Activated CD4-positive, alpha-beta T cell treated with anti-CD3 and anti-CD28 coated beads, Interleukin-2, Interleukin-6, amounts not matched to agents 100 ng/mL and 50 ng/mL, durations not matched to agents 16 hours and 8 hours (primary cell): ENCODE measurements at regions not wholly inside any gene's neighbourhood (a gene's known extent, or its start where the extent isn't known, plus 50 kb on each side); places are given as distances from the start of the nearest gene placed in this dataset.
"Not testable (repeated sequence)": the region's sequence is repeated elsewhere in the genome, so short reads cannot be mapped to it uniquely, and the experiment has no call there.

Experiments
- DNase-seq: peaks from one replicate; pipeline ENCODE4 v3.0.0-alpha.2; 2020

DNA sequence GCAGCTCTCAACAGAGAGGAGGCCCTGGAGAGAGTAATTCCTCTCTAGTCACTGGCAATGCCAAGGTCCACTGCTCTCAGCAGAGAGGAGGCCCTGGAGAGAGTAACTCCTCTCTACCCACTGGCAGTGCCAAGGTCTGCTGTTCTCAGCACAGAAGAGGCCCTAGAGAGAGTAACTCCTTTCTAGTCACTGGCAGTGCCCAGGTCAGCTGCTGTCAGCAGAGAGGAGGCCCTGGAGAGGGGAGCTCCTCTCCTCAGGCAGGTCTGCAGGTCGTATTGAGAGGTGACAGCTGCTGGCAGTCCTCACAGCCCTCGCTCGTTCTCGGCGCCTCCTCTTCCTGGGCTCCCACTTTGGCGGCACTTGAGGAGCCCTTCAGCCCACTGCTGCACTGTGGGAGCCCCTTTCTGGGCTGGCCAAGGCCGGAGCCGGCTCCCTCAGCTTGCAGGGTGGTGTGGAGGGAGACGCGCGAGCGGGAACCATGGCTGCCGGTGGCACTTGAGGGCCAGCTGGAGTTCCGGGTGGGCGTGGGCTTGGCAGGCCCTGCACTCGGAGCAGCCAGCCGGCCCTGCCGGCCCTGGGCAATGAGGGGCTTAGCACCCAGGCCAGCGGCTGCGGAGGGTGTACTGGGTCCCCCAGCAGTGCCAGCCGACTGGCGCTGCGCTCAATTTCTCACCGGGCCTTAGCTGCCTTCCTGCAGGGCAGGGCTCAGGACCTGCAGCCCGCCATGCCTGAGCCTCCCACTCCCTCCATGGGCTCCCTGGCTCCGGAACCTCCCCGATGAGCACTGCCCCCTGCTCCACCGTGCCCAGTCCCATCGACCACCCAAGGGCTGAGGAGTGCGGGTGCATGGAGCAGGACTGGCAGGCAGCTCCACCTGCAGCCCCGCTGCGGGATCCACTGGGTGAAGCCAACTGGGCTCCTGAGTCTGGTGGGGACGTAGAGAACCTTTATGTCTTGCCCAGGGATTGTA is 642.9 kb downstream of the PRR16 start:
- DNase-seq: not testable (repeated sequence)

DNA sequence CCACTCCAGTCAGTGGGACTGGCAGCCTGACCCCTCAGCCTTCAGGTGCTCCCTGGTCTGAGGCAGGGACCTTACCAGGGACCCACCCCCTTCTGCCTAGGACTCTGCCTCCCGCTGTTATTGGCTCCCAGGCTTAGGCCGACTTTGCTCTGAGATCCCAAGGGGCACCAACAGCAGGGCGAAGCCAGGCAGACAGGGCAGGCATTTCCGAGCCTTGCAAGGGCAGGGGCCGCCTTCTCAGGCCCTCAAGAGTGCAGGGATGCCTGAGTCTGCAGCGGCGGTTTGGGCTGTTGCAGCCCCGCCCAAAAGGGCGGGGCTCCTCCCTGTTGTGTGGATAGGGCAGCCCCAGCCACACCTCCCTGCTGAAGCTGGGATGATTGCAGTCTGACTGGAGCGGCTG is 644.6 kb downstream of the PRR16 start:
- DNase-seq: no peak

DNA sequence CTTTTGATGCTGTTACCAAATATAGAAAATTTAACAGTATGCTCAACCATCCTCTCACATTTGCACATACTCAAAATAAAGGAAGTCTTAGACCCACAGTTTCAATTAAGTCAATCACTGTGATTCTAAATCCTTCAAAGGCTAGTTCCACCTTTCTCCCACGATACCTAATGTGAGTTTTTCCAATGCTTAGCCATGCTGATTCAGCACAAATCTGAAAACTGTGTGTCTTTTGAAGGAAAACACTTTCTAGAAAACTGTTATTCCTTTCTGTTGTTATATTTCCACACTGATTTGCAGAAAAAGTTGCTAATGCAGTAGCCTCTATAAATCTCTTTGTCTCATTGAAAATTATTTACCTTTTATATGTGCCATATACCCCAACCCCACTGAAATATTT is 645.7 kb downstream of the PRR16 start:
- DNase-seq: no peak

GRCh38 chr5:121121786-121122185 is 657.7 kb downstream of the PRR16 start:
- no peak for DNase-seq

GRCh38 chr5:121138495-121138907 is 674.4 kb downstream of the PRR16 start:
- DNase-seq: no peak

GRCh38 chr5:121138952-121139351 is 674.9 kb downstream of the PRR16 start:
- DNase-seq: no peak

DNA sequence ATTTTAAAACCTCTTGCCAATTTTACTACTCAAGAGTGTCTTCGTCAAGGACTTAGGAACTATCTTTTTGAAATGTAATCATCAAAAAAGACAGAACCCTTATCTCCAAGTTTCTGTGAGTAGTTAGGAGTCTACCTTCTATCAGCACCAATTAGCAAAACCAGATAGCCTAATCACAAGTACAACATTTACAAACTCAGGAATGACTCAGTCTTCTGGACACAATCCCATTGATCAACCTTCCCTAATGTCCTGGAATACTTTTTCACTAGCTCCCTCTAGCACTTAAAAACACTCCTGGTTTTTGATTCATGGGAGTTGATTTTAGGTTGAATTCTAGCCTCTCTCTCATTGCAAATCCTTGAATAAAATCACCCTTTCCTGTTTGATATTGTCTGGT is 680.7 kb downstream of the PRR16 start:
- DNase-seq: no peak

DNA sequence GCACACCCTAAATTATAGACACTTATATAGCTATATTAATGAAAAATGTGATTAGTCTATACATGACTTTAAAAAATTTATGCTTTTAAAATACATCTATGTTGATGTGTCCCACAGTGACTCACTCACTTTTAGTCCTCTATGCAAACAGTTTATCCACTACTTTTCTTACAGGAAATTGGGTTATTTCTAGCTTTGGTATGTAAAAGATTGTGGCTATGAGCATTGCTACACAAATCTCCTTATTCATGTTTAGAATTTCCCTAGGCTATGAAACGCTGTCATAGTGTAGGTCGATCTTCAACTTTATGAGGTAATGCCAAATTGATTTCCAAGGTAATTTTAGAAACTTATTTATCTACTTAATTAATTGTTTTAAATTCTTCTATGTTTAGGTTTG is 687.4 kb downstream of the PRR16 start:
- DNase-seq: no peak

DNA sequence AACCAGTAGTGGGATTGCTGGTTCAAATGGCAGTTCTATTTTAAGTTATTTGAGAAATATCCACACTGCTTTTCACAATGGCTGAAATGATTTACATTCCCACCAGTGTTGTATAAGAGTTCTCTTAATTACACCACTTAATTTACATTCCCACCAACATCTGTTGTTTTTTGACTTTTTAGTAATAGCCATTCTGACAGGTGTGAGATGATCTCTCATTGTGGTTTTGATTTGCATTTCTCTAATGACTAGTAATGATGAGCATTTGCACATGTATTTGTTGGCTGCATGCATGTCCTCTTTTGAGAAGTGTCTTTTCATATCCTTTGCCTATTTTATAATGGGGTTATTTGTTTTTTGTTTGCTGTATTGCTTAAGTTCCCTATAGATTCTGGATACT is 688.3 kb downstream of the PRR16 start:
- DNase-seq: no peak

DNA sequence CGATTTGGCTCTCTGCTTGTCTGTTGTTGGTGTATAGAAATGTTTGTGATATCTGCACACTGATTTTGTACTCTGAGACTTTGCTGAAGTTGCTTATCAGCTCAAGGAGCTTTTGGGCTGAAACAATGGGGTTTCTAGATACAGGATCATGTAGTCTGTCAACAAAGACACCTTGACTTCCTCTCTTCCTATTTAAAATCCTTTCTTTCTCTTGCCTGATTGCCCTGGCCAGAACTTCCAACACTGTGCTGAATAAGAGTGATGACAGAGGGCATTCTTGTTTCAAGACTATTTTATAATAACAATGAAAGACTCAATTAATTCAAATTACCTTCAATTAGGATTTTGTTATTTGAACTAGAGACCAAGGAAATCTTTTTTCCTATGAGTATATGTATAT is 692.5 kb downstream of the PRR16 start:
- DNase-seq: no peak

DNA sequence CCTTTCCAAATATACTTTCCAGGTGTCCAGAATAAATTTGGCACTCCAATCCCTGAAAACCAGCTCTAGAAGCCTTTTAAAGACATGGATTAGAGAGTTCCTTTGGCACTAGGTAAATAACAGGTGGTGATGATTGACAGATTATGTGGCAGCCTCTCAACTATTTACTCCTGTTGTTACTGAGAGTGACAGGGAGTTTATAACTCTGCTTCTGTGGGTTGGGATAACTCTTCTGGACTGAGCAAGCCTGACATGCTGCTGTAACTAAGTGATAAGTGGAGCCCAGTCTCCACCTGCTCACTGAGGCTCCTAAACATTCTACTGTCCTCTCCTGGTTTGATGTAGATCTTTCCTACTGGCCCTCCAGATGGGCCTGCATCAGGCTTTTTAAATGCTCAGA is 693.2 kb upstream of the FTMT start:
- no peak for DNase-seq

DNA sequence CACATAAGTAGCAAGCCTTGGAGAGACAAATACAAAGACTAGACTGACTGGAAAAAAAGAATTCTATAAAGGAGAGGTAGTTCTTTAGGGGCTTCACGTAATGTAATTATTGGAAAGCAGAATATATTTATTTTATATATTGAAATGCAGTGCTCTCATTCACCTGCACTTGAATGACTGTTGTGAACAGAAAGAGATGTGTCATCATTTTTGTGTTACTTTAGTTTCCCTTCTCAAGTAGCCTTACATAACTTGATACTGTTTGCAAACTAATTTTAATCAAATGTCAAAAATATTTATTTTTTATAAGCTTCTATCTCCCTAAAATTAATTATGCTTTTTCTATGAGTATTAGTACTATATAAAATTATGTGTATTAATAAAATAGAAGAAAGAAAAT is 691.1 kb upstream of the FTMT start:
- no peak for DNase-seq

DNA sequence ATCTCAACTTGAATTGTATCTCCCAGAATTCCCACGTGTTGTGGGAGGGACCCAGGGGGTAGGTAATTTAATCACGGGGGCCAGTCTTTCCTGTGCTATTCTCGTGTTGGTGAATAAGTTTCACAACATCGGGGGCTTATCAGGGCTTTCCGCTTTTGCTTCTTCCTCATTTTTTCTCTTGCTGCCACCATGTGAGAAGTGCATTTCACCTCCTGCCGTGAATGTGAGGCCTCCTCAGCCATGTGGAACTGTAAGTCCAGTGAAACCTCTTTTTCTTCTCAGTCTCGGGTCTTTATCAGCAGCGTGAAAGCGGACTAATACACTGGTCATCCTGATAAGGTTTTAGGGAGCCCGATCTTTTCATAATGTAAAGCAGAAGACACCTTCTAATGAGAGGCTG is 687.0 kb upstream of the FTMT start:
- no peak for DNase-seq

DNA sequence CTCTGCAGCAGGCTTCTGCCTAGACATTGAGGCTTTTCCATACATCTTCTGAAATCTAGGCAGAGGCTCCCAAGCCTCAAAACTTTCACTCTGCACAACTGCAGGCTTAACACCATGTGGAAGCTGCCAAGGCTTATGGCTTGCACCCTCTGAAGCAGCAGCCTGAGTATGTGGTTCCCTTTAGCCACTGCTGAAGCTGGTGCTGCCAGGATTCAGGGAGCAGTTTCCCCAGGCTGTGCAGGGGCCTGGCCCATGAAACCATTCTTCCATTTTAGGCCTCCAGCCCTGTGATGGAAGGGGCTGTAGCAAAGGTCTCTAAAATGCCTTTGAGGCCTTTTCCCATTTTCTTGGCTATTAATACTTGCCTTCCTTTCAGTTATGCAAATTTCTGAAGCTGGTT is 680.3 kb upstream of the FTMT start:
- no peak for DNase-seq

DNA sequence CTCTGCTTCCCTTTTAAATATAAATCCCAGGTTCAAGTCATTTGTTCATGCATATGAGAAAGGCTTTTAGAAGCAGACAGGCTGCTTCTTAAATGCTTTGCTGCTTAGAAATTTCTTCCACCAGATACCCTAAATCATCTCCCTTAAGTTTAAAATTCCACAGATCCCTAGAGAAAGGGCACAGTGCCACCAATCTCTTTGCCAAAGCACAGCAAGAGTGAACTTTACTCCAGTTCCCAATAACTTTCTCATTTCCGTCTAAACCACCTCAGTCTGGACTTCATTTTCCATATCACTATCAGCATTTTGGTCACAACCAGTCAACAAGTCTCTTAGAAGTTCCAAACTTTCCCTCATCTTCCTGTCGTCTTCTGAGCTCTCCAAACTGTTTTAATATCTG is 679.8 kb upstream of the FTMT start:
- DNase-seq: no peak

DNA sequence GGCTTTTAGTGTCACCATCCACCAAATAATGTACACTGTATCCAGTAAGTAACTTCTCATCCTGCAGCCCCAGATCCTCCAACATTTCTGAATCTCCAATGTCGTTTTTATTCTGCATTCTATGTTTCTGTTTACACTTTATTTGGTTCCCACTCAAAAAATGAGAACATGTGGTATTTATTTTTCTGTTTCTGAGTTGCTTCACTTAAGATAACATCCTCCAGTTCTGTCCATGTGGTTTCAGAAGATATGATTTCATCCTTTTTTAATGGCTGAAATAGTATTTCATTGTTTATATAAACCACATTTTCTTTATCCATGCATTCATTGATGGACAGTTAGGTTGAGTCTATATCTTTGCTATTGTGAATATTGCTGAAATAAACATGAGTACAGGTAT is 677.3 kb upstream of the FTMT start:
- DNase-seq: no peak

DNA sequence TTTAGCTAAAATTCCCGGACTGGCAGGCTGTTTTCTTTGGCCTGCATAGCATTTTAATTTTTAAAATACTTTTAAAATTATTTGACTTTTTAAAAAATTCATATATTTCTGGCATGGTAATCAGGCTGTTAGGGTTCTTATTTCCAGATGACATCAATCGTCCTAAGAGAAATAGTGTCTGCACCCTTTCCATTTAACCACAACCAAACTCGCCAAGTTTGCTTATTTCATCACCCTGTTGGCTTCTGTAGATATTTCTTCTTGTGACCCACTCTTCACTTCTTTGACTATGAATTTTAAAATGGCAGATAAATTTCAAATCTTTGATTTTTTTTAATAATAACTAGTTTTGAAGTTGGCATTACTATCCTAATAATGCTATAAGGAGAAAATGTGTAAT is 675.7 kb upstream of the FTMT start:
- DNase-seq: no peak

DNA sequence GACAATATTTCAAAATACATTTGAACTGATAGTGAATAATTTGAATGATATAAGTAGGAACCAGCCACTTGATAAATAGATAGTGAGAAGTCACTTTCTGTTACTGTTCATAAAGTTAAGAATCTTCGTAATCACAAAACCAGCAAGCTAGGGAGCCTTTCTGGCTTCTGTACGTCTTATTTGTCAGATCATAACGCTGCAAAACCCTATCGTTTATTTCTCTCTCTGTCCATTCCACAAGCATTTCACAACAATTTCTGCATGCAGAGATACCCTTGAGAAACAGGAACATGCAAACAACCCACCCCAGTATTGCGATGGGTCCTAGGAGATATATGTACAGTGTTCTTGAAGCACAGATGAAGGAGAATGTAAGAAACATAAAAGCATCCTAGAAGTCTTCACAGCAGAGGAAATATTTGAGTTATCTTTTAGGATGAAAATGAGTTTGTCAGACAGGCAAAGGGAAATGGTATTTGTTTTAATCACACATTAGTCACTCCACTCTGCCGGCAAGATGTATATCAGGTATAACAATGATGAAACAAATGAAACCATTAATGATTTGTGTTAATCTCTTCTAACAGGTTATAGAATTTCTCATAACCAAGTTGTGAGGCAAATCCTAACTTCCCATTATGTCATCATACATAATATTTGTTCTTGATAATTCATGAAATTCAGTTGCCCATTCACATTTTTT is 668.7 kb upstream of the FTMT start:
- no peak for DNase-seq

DNA sequence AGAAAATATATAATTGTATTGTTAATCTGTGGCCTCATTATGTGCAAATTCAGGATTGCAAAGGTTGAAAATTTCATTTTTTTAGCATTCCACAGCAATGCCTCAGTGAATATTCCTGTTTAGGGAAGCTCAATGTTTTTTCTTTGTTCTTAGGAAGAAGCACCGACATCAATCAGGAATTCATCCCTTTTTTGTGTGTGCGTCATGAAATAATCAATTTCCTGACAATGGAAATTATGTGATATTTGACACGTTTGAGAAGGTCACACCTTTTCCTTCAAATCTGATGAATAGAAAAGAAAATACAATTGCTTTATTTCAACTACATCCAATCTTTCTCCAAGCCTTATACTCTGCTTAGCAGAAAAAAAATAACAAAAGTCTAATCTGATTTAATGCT is 662.8 kb upstream of the FTMT start:
- DNase-seq: no peak

DNA sequence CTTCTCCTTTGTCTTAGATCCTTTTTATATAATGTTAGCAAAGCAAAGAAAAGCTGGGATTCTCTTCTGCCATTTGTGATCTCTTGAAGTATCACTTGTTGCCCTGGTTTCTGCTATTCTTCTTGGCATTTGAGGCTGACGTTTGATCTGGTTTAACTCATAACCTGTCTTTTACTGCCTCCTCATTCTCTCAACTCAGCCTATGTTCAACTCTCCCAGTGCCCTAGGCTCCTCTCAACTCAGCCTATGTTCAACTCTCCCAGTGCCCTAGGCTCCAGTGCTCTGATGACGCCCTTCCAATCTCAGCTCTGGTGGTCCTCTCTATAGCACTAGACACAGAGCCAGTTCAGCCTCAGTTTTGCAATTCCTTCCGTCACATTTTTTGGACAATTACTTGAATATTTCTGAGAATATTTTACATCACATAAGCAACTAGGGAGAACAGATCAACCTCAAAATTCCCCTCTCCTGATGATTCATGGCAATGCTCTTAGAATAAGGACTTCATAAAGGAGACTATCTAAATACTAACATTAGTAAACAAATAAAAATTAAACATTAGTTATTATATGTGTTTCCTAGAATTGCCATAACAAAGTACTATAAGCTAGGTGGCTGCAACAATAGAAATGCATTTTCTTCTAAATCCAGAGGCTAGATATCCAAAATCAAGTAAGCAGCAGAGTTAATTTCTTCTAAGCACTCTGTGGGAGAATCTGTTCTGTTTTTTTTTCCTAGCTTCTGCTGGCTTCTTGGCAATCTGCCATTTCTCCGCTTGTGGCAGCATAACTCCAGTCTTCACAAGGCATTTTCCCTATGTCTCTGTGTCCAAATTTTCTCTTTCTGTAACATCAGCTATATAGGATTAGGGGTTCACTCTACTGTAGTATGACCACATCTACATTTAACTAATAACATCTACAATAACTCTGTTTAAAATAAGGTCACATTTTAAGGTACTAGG is 662.1 kb upstream of the FTMT start:
- no peak for DNase-seq

- no peak for DNase-seq
Measured at GRCh38 chr5:121199216-121199999, 652.3 kb upstream of the FTMT start.

DNA sequence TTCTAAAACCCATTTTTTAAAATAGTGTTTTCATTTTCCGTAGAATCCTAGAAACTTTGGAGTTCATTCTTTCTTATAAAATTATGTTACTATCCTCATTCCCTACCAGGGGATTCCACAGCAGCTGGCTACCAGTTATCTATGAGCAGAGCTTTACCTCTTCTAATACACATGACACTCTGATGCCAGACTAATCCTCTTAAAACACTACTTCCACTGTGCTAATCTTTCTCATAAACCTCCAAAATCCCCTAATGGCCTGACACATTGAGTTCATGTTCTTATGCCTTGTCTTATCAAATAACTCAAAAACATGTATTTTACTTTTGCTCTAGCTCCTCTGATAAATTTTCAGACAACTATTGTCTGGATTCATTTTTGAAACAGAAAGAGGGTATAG is 633.6 kb upstream of the FTMT start:
- DNase-seq: no peak
